ENCODE measurements at regions not wholly inside any gene's neighbourhood (a gene's known extent, or its start where the extent isn't known, plus 50 kb on each side); places are given as distances from the start of the nearest gene placed in this dataset.

- no peaks in the 10 kb centered on the region for H3K36me3 ChIP-seq (ENCODE audit: insufficient read depth, low read length)
- H3K27me3 ChIP-seq (ENCODE audit: insufficient read depth, low read length), result no peaks in the 10 kb centered on the region
- no peak overlapping the region for H3K4me3 ChIP-seq (ENCODE audit: low read depth, low read length)
- no peaks in the 10 kb centered on the region for H3K79me2 ChIP-seq (ENCODE audit: control insufficient read depth, insufficient read depth, low read length, unreplicated experiment)
- H3K4me1 ChIP-seq (ENCODE audit: control insufficient read depth, insufficient read depth, low read length, unreplicated experiment), result no peaks in the 10 kb centered on the region
- H3K27ac ChIP-seq (ENCODE audit: low read depth, low read length), result no peak overlapping the region
- no peak overlapping the region for H2AFZ ChIP-seq (ENCODE audit: low read length, unreplicated experiment)
Observed at GRCh38 chr3:66808891-66809594, 189.1 kb upstream of the KBTBD8 start.

GRCh38 chr3:66809595-66809958, 188.5 kb upstream of the KBTBD8 start:
- Histone ChIP-seq H3K27ac (ENCODE audit: low read depth, low read length) (no peak overlapping the region), H3K27me3 (ENCODE audit: insufficient read depth, low read length) (no peaks in the 10 kb centered on the region), H3K79me2 (ENCODE audit: control insufficient read depth, insufficient read depth, low read length, unreplicated experiment) (no peaks in the 10 kb centered on the region), H3K4me1 (ENCODE audit: control insufficient read depth, insufficient read depth, low read length, unreplicated experiment) (no peaks in the 10 kb centered on the region), H2AFZ (ENCODE audit: low read length, unreplicated experiment) (no peak overlapping the region), H3K4me3 (ENCODE audit: low read depth, low read length) (no peak overlapping the region), H3K36me3 (ENCODE audit: insufficient read depth, low read length) (no peaks in the 10 kb centered on the region)

- peaks cover 2% of the 10 kb centered on the region; the same call in 1 of the 2 replicates for H3K27me3 ChIP-seq (ENCODE audit: insufficient read depth, low read length)
- no peak overlapping the region for H3K27ac ChIP-seq (ENCODE audit: low read depth, low read length)
- no peaks in the 10 kb centered on the region for H3K4me1 ChIP-seq (ENCODE audit: control insufficient read depth, insufficient read depth, low read length, unreplicated experiment)
- no peaks in the 10 kb centered on the region for H3K36me3 ChIP-seq (ENCODE audit: insufficient read depth, low read length)
- H2AFZ ChIP-seq (ENCODE audit: low read length, unreplicated experiment), result no peak overlapping the region
- H3K4me3 ChIP-seq (ENCODE audit: low read depth, low read length), result no peak overlapping the region
- no peaks in the 10 kb centered on the region for H3K79me2 ChIP-seq (ENCODE audit: control insufficient read depth, insufficient read depth, low read length, unreplicated experiment)
Observed at GRCh38 chr3:66812136-66812535, 186.0 kb upstream of the KBTBD8 start.

- Histone ChIP-seq H3K27ac (ENCODE audit: low read depth, low read length) (no peak overlapping the region), H3K27me3 (ENCODE audit: insufficient read depth, low read length) (peaks cover 6% of the 10 kb centered on the region; the same call in 1 of the 2 replicates), H3K36me3 (ENCODE audit: insufficient read depth, low read length) (no peaks in the 10 kb centered on the region), H3K4me3 (ENCODE audit: low read depth, low read length) (no peak overlapping the region), H3K4me1 (ENCODE audit: control insufficient read depth, insufficient read depth, low read length, unreplicated experiment) (no peaks in the 10 kb centered on the region), H3K79me2 (ENCODE audit: control insufficient read depth, insufficient read depth, low read length, unreplicated experiment) (no peaks in the 10 kb centered on the region), H2AFZ (ENCODE audit: low read length, unreplicated experiment) (no peak overlapping the region)
Observed at GRCh38 chr3:66812741-66813140, 185.4 kb upstream of the KBTBD8 start.

- Histone ChIP-seq H3K79me2 (ENCODE audit: control insufficient read depth, insufficient read depth, low read length, unreplicated experiment) (no peaks in the 10 kb centered on the region), H3K27ac (ENCODE audit: low read depth, low read length) (no peak overlapping the region), H3K4me3 (ENCODE audit: low read depth, low read length) (no peak overlapping the region), H3K27me3 (ENCODE audit: insufficient read depth, low read length) (peaks cover 6% of the 10 kb centered on the region; the same call in 1 of the 2 replicates), H2AFZ (ENCODE audit: low read length, unreplicated experiment) (no peak overlapping the region), H3K4me1 (ENCODE audit: control insufficient read depth, insufficient read depth, low read length, unreplicated experiment) (no peaks in the 10 kb centered on the region), H3K36me3 (ENCODE audit: insufficient read depth, low read length) (no peaks in the 10 kb centered on the region)
Observed at GRCh38 chr3:66816090-66816761, 181.9 kb upstream of the KBTBD8 start.

- Histone ChIP-seq H2AFZ (ENCODE audit: low read length, unreplicated experiment) (no peak overlapping the region), H3K27me3 (ENCODE audit: insufficient read depth, low read length) (peaks cover 6% of the 10 kb centered on the region; the same call in 1 of the 2 replicates), H3K4me1 (ENCODE audit: control insufficient read depth, insufficient read depth, low read length, unreplicated experiment) (no peaks in the 10 kb centered on the region), H3K36me3 (ENCODE audit: insufficient read depth, low read length) (no peaks in the 10 kb centered on the region), H3K27ac (ENCODE audit: low read depth, low read length) (no peak overlapping the region), H3K79me2 (ENCODE audit: control insufficient read depth, insufficient read depth, low read length, unreplicated experiment) (no peaks in the 10 kb centered on the region), H3K4me3 (ENCODE audit: low read depth, low read length) (no peak overlapping the region)
Observed at GRCh38 chr3:66817951-66818557, 180.1 kb upstream of the KBTBD8 start.

GRCh38 chr3:66819993-66820501, 178.1 kb upstream of the KBTBD8 start:
- Histone ChIP-seq H3K27me3 (ENCODE audit: insufficient read depth, low read length) (peaks cover 6% of the 10 kb centered on the region; the same call in 1 of the 2 replicates), H3K4me3 (ENCODE audit: low read depth, low read length) (no peak overlapping the region), H3K4me1 (ENCODE audit: control insufficient read depth, insufficient read depth, low read length, unreplicated experiment) (no peaks in the 10 kb centered on the region), H3K79me2 (ENCODE audit: control insufficient read depth, insufficient read depth, low read length, unreplicated experiment) (no peaks in the 10 kb centered on the region), H3K36me3 (ENCODE audit: insufficient read depth, low read length) (no peaks in the 10 kb centered on the region), H2AFZ (ENCODE audit: low read length, unreplicated experiment) (no peak overlapping the region), H3K27ac (ENCODE audit: low read depth, low read length) (no peak overlapping the region)

GRCh38 chr3:66822186-66823008, 175.7 kb upstream of the KBTBD8 start:
- Histone ChIP-seq H3K79me2 (ENCODE audit: control insufficient read depth, insufficient read depth, low read length, unreplicated experiment) (no peaks in the 10 kb centered on the region), H3K27me3 (ENCODE audit: insufficient read depth, low read length) (peaks cover 1% of the 10 kb centered on the region; the same call in 1 of the 2 replicates), H3K27ac (ENCODE audit: low read depth, low read length) (no peak overlapping the region), H2AFZ (ENCODE audit: low read length, unreplicated experiment) (no peak overlapping the region), H3K36me3 (ENCODE audit: insufficient read depth, low read length) (no peaks in the 10 kb centered on the region), H3K4me1 (ENCODE audit: control insufficient read depth, insufficient read depth, low read length, unreplicated experiment) (no peaks in the 10 kb centered on the region), H3K4me3 (ENCODE audit: low read depth, low read length) (no peak overlapping the region)

- Histone ChIP-seq H3K79me2 (ENCODE audit: control insufficient read depth, insufficient read depth, low read length, unreplicated experiment) (no peaks in the 10 kb centered on the region), H3K4me3 (ENCODE audit: low read depth, low read length) (no peak overlapping the region), H2AFZ (ENCODE audit: low read length, unreplicated experiment) (no peak overlapping the region), H3K27ac (ENCODE audit: low read depth, low read length) (no peak overlapping the region), H3K36me3 (ENCODE audit: insufficient read depth, low read length) (no peaks in the 10 kb centered on the region), H3K27me3 (ENCODE audit: insufficient read depth, low read length) (0 out of 2 replicates have a peak, but pooled peaks cover 5% of the 10 kb centered on the region), H3K4me1 (ENCODE audit: control insufficient read depth, insufficient read depth, low read length, unreplicated experiment) (no peaks in the 10 kb centered on the region)
Observed at GRCh38 chr3:66823009-66823397, 175.1 kb upstream of the KBTBD8 start.

- no peak overlapping the region for H3K27ac ChIP-seq (ENCODE audit: low read depth, low read length)
- H3K79me2 ChIP-seq (ENCODE audit: control insufficient read depth, insufficient read depth, low read length, unreplicated experiment), result no peaks in the 10 kb centered on the region
- H3K36me3 ChIP-seq (ENCODE audit: insufficient read depth, low read length), result no peaks in the 10 kb centered on the region
- H2AFZ ChIP-seq (ENCODE audit: low read length, unreplicated experiment), result no peak overlapping the region
- no peaks in the 10 kb centered on the region for H3K4me1 ChIP-seq (ENCODE audit: control insufficient read depth, insufficient read depth, low read length, unreplicated experiment)
- no peak overlapping the region for H3K4me3 ChIP-seq (ENCODE audit: low read depth, low read length)
- H3K27me3 ChIP-seq (ENCODE audit: insufficient read depth, low read length), result peaks cover 9% of the 10 kb centered on the region; the same call in 1 of the 2 replicates
Observed at GRCh38 chr3:66823532-66823931, 174.6 kb upstream of the KBTBD8 start.

Measured in ACC112 (cell line).